HG02610 (cell line): ENCODE measurements at regions not wholly inside any gene's neighbourhood (a gene's known extent, or its start where the extent isn't known, plus 50 kb on each side); places are given as distances from the start of the nearest gene placed in this dataset.
"Not testable (repeated sequence)": the region's sequence is repeated elsewhere in the genome, so short reads cannot be mapped to it uniquely, and the experiment has no call there.

ENCODE experiments used
- ATAC-seq: cut with Tn5 transposase; IDR thresholded peaks from one replicate; pipeline ENCODE4 v1.9.1; 2021; ENCODE audit warnings: mild to moderate bottlenecking, moderate library complexity; ENCODE audit not compliant: unreplicated experiment

DNA sequence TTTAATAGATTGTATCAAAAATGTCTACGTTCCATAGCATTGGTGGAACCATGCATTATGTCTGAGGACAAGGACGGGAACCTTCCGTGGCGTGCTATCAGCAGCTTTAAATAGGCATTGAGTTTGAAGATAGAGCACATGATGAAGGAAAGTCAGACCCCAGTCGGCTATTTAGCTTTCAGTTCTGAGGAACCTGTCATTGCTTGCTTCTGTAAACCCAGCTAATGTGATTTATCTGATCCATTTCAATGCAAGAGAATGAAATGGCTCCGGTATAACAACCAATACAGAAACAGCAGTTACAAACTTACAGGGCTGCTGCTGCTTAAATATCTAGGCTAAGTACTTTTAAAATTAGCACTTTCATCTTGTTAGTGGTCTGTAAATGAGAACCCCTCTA, 503.3 kb downstream of the RNF144A start:
- no peak for ATAC-seq

GRCh38 chr2:7424481-7424880, 507.3 kb downstream of the RNF144A start:
- ATAC-seq, result no peak

- no peak for ATAC-seq
Measured at GRCh38 chr2:7427293-7428060, 510.3 kb downstream of the RNF144A start.

- no peak for ATAC-seq
Measured at GRCh38 chr2:7428454-7429204, 511.4 kb downstream of the RNF144A start.

DNA sequence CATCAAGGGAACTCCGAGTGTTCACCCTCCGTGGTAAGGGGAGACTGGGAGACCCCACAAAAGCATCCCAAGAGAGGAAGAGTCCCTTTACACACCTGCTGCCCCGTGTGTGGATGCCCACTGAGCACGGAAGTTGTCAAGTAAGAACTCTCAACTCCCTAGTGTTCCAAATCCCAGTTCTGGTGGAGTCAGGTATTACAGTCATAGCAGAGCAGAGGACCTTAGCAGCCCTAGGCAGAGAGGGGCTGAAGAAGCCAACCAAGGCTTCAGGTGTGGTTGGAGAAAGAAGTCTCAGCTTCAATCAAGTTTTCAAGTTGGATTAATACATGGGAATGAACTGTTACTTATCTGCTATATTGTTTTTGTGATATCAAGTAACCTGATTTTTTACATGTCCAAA, 512.5 kb downstream of the RNF144A start:
- ATAC-seq, result no peak

GRCh38 chr2:7430421-7430868, 513.2 kb downstream of the RNF144A start:
- peak; percentile 11 for ATAC-seq

- ATAC-seq, result peak; percentile 50
Measured at GRCh38 chr2:7430869-7431641, 513.8 kb downstream of the RNF144A start.

DNA sequence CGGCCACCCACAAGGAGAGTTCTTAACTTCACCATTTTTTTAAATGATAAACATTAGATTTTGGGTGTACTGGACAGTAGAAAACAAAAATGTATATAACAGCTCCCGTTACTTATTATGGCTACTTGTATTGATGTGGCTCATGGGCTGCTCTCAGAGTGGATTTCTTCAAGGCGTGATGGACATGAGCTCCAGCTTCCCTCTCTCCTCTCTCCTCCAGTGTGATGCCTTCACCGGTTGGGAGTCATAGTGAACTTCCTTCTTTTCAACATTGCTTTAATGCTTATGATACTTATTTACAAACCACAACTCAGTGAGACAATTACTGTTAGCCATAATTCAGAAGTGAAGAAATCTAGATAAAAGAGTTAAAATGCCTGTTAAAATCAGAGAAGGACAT, 515.2 kb downstream of the RNF144A start:
- no peak for ATAC-seq

DNA sequence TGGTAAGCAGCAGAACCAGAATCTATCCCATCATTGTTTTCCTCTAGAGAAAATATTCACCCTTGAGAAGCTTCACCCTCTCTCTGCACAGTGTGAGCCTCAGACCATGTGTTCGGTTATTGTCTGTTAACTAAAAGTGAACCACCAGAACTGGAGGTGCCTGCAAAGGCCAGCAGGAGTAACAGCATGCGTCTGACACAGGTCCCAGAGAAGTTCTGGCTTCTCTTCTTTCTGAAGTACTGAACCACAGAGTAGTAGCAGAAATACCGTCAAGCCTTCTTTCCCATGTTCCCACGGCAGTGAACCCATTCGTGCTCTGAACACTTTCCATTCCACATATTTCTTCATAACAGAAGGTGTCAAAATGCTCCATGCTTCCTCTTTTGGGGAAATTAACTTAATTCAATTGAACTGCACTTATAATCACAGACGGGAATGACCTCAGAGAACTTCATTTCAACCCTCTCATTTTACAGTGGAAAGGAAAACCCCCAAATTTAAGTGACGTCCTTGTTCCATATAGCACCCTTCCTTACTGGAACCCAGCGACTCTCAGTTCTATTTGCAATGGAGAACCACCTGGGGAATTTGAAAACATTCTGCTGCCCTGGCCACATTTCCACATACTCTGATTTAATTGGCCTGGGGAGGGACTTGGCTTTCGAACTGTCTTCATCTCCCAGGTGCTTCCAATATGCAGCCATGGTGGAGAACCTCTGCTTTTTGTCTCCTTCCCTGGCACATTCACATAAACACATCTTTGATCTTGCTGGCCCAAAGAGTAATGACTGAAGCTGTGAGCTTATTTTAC, 519.1 kb downstream of the RNF144A start:
- ATAC-seq, result no peak

GRCh38 chr2:7437141-7437540, 519.9 kb downstream of the RNF144A start:
- ATAC-seq, result no peak

GRCh38 chr2:7437716-7438632, 520.8 kb downstream of the RNF144A start:
- ATAC-seq, result no peak

DNA sequence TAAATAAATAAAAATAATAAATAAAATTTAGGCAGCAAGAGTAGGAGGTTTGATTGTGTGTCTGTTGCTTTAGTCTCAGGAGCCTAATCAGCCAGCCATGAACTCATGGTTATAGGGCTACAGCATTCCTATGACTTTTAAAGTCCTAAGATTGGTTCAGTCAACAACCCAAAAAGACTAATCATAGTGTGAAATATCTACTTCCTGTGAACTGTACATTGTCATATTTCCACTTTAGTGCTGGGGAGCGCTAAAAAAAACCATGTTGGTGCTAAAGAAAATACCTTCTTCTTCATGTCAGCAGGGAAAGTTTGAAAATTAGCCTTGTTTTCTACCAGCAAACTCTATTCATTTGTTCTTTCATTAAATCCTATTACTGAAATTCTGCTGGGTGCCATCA, 521.6 kb downstream of the RNF144A start:
- no peak for ATAC-seq

DNA sequence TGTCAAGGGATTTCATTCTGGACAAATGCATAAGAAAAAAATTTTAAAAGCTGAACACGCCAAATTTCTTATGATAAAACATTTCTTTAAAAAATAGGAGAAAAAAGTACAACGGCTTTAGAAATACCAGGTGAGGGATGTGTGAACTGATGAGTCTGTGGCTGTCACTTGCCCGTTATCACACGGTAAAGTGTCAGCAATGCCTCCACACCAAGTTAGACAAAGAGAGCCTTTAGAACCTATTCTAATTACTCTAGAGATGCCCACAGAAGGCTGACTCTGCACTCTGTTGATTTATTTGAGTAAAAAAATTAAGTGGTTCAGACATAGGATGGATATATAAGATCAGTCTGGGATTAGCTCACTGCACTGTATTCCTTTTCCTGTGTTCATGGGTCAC, 523.8 kb downstream of the RNF144A start:
- no peak for ATAC-seq

DNA sequence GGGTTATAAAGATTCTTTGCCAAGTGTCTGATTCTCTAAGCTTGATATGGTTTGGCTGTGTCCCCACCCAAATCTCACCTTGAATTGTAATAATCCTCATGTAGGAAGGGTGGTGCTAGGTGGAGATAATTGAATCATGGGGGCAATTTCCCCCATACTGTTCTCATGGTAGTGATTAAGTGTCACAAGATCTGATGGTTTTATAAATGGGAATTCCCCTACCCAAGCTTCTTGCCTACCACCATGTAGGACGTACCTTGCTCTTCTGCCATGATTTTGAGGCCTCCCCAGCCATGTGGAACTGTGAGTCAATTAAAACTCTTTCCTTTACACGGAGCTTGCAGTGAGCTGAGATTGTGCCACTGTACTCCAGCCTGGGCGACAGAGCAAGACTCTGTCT, 524.6 kb downstream of the RNF144A start:
- ATAC-seq, result not testable (repeated sequence)

DNA sequence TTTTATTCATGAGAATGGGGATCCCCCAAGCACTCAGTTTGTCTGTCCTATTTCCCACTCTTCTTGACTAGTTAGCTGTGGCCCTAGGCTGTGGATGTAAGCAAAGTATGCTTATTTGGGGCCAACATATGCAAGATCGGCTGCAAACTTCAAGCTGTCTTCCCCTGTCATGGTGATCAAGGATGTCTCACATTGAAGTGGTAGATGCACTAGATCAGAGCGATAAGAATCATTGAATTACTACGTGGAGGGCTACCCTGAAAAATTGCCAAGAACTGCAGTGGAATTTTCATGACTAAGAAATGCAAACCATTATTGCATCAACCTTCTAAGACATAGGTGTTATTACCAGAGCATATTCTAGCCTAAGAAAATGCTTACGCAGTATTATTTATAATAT, 527.4 kb downstream of the RNF144A start:
- ATAC-seq, result no peak

- no peak for ATAC-seq
Measured at GRCh38 chr2:7448578-7449264, 531.5 kb downstream of the RNF144A start.

DNA sequence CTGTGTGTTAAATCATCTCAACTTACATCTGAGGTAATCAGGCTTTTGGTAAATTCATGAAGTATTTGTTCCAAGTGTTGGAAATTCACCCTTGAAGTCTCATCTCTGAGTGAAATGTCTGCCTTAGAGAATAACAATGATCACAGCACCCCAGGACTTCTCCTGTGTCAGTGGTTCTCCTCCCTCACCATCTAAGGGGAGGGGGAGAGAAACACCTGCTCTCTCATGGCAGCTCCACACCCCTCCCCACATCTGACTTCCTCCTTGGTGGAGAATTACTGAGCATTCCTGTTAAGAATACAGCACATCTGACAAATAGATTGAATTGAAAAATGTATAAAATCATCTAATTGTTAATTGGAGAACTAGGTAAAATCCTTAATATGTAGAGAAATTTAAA, 532.1 kb downstream of the RNF144A start:
- ATAC-seq, result no peak

DNA sequence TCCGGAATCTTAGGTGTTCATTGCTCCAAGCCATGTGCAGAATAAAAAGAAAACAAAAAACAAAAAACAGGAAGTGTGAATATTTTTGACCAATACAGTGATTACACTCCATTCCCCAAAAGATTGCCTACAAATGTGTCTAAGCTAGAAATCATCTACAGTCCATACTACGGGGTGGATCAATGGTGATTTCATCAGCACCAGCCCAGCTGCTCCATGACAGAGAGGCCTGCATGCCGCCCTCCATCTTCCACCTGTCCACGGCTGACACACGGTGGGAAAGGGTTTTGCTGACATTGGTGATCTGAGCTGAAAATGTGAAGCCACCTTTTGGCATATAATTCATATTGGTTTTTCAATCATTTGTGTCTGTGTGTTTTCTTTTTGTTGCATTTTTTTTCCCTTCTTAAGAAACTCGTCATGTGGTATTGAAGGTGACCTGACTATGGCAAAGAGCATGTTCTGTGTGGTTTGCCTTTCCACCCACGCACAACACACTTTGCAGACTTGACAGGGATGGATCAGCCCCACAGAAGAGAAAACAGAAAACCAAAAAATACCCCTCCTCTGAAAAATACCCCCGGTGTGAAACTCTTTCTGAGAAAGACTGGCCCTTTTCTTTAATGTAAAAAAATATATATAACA, 533.1 kb downstream of the RNF144A start:
- no peak for ATAC-seq

DNA sequence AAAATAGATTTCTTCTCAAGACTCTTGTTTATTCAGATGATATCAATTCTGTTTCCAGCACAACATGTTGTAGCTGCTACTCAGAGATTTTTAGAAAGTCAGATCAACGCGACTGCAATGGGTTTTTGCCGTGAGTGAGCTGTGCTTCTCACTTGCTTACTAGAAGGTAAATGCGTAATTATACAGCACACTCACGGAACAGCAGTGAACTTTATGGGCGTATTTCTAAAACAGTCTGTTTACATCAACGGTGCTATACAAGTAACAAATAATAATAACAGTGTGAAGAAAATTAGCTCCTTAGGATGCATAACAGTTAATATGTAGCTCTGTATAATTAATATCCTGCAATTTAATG, 533.6 kb downstream of the RNF144A start:
- ATAC-seq, result no peak
